Keratinocyte (primary cell): ENCODE measurements at regions not wholly inside any gene's neighbourhood (a gene's known extent, or its start where the extent isn't known, plus 50 kb on each side); places are given as distances from the start of the nearest gene placed in this dataset.

ENCODE experiments used
- EZH2 ChIP-seq: IDR thresholded peaks from one replicate; pipeline ENCODE4 v1.6.1; 2012; ENCODE audit warnings: inconsistent platforms, mild to moderate bottlenecking, low read length, moderate library complexity
- TF ChIP-seq, protein P1 (sequence below), 3 experiments: IDR thresholded peaks in 1 of 3; conservative IDR thresholded peaks in 1 of 3; optimal IDR thresholded peaks in 1 of 3; 2 replicates in 2 of 3; 3 replicates in 1 of 3; pipeline versions ENCODE3 to v1.5.1; 2011; ENCODE audit warnings: low read length in 3 of 3, mild to moderate bottlenecking in 3 of 3, moderate library complexity in 2 of 3, control low read depth in 1 of 3, inconsistent platforms in 1 of 3; ENCODE audit not compliant: insufficient read depth in 2 of 3; ENCODE audit errors: extremely low read depth in 1 of 3

DNA sequence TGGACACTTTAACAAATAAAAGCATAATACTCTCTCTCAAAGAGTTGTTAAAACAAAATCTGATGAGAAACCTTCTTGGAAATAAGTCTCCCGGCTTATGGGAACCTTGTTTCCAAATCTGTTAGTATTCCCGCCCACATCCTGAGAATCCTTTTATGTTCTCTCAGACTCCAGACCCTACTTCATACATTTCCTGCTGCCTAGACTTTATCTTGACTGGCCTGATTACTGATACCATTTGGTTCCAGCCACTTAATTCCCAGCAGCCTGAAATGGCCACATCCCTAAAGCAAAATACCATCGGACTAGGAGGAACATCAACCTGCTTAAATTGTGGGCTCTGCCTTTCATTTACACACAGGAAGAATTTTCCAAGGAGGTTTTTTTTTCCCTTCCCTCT lies 79.1 kb upstream of the CYP1B1 start:
- TF ChIP-seq, protein P1, sequence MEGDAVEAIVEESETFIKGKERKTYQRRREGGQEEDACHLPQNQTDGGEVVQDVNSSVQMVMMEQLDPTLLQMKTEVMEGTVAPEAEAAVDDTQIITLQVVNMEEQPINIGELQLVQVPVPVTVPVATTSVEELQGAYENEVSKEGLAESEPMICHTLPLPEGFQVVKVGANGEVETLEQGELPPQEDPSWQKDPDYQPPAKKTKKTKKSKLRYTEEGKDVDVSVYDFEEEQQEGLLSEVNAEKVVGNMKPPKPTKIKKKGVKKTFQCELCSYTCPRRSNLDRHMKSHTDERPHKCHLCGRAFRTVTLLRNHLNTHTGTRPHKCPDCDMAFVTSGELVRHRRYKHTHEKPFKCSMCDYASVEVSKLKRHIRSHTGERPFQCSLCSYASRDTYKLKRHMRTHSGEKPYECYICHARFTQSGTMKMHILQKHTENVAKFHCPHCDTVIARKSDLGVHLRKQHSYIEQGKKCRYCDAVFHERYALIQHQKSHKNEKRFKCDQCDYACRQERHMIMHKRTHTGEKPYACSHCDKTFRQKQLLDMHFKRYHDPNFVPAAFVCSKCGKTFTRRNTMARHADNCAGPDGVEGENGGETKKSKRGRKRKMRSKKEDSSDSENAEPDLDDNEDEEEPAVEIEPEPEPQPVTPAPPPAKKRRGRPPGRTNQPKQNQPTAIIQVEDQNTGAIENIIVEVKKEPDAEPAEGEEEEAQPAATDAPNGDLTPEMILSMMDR (optimal IDR thresholded peaks at IDR 0.05 in 1 of 3, IDR thresholded peaks at IDR 0.05 in 1 of 3, conservative IDR thresholded peaks at IDR 0.05 in 1 of 3; ENCODE audit: extremely low read depth in 1 of 3, insufficient read depth in 2 of 3, low read length in 3 of 3), result no peak
- TF ChIP-seq EZH2, result no peak
